GM13976 (cell line): ENCODE measurements at regions not wholly inside any gene's neighbourhood (a gene's known extent, or its start where the extent isn't known, plus 50 kb on each side); places are given as distances from the start of the nearest gene placed in this dataset.

ENCODE experiments used
- DNase-seq: peaks from one replicate; pipeline ENCODE4 v3.0.0; 2012; ENCODE audit warnings: low spot score
- in situ Hi-C: fragments of 300-500 bp; cut with MboI; formaldehyde crosslinking; loops from one replicate; pipeline ENCODE4 v1.12.0; 2022; ENCODE audit warnings: low sequenced_read_pairs, mixed read lengths, inconsistent platforms; ENCODE audit not compliant: unreplicated experiment
- TF ChIP-seq, protein P1 (sequence below): IDR thresholded peaks from 2 replicates; pipeline ENCODE4 v1.5.1; 2012; ENCODE audit warnings: borderline replicate concordance, mild to moderate bottlenecking; ENCODE audit not compliant: insufficient read depth; ENCODE audit errors: extremely low read depth, missing control alignments, control extremely low read depth

GRCh38 chr1:115477071-115477470 lies 139.0 kb upstream of the NGF start:
- no peak for DNase-seq
- TF ChIP-seq, protein P1, sequence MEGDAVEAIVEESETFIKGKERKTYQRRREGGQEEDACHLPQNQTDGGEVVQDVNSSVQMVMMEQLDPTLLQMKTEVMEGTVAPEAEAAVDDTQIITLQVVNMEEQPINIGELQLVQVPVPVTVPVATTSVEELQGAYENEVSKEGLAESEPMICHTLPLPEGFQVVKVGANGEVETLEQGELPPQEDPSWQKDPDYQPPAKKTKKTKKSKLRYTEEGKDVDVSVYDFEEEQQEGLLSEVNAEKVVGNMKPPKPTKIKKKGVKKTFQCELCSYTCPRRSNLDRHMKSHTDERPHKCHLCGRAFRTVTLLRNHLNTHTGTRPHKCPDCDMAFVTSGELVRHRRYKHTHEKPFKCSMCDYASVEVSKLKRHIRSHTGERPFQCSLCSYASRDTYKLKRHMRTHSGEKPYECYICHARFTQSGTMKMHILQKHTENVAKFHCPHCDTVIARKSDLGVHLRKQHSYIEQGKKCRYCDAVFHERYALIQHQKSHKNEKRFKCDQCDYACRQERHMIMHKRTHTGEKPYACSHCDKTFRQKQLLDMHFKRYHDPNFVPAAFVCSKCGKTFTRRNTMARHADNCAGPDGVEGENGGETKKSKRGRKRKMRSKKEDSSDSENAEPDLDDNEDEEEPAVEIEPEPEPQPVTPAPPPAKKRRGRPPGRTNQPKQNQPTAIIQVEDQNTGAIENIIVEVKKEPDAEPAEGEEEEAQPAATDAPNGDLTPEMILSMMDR = no peak
- in situ Hi-C loops = loop anchor here (10.0 kb wide), 1 partner anchor 332 kb away; no protein-coding TSS in a partner anchor

DNA sequence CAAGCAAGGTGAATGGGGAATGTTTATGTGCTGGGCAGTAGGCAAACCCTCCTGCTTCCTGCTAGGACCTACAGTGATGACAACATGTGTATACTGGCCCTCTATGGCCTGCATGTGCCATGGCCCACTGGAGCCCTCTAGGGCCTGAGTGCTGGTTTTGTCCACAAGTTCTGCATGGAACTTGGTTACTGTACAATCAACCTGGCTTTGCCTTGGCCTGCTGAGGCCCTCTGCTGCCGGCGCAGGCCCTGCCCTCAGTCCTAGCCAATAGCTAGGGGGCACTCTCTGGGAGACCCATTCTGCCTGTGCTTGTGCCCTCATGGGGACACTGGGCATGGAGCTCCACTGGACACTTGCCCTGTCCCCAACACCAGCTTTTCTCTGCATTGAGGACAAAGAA lies 138.6 kb upstream of the NGF start:
- DNase-seq = no peak
- in situ Hi-C loops = loop anchor here (10.0 kb wide), 1 partner anchor 332 kb away; no protein-coding TSS in a partner anchor
- TF ChIP-seq, protein P1 = no peak

DNA sequence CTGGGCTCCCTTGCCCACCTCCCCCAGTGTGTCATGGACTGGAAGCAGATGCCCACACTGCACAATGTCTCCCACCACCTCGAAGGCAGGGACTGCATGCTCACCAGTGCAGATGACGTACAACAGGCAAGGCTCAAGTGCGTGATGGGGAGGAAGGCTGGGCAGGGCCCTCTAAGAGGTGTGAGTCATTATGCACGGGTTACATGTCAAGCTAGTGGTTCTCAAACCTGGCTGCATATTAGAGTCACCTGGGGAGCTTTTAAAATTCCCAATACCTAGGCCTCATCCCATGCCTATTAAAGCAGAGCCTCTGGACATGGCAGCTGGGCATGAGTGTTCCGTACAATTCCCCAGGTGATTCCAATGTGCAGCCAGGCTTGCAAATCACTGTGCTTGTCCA lies 137.9 kb upstream of the NGF start:
- TF ChIP-seq, protein P1 = no peak
- DNase-seq = no peak
- in situ Hi-C loops = loop anchor here (10.0 kb wide), 1 partner anchor 331 kb away; no protein-coding TSS in a partner anchor

DNA sequence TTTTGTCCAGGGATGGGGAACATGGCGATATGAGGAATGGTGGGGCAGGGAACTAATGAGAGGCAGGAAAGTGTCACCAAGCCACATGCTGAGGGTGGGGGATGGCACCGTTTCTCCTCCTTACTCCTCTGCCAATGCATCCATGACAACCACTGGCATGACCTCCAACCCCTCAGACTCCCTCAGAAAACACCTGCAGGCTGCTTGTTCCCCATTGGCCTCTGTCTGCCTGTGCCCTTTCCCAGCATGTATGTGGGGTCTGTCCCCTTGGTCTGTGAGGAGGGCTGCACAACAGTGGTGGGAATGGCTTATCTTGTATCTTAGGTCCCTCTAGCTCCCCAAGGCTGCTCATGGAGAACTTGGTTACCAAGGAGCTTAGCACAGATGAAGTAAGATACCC lies 137.2 kb upstream of the NGF start:
- TF ChIP-seq, protein P1 = no peak
- no peak for DNase-seq
- in situ Hi-C loops = loop anchor here (10.0 kb wide), 1 partner anchor 330 kb away; no protein-coding TSS in a partner anchor

GRCh38 chr1:115473986-115474565 lies 136.0 kb upstream of the NGF start:
- TF ChIP-seq, protein P1 = no peak
- in situ Hi-C loops = loop anchor here (10.0 to 25.0 kb wide), 2 partner anchors 187 to 329 kb away; no protein-coding TSS in a partner anchor
- no peak for DNase-seq

- DNase-seq = peak; percentile 57
- TF ChIP-seq, protein P1 = peak; percentile 75
- in situ Hi-C loops = loop anchor here (10.0 to 25.0 kb wide), 2 partner anchors 183 to 325 kb away; no protein-coding TSS in a partner anchor
Observed at GRCh38 chr1:115469703-115470476, 131.8 kb upstream of the NGF start.
